ENCODE measurements at regions not wholly inside any gene's neighbourhood (a gene's known extent, or its start where the extent isn't known, plus 50 kb on each side); places are given as distances from the start of the nearest gene placed in this dataset.
A peak's percentile ranks its signal among the peaks of the same experiment; 100 is the strongest.

GRCh38 chr9:126204708-126205225 lies 121.9 kb upstream of the MVB12B start:
- Histone ChIP-seq H3K27me3 (ENCODE audit: control insufficient read depth in 2 of 2, insufficient read depth in 2 of 2, low read length in 2 of 2) (no peaks in the 10 kb centered on the region; a peak in 1 of 5 replicates), H2AFZ (ENCODE audit: low read depth, low read length) (no peak overlapping the region), H3K9me3 (replicated peaks; ENCODE audit: control insufficient read depth, insufficient read depth, low read depth, low read length) (no peaks in the 10 kb centered on the region; the same call in none of the 2 replicates), H3K9me1 (ENCODE audit: control insufficient read depth, insufficient read depth, low read length) (no peaks in the 10 kb centered on the region), H3K4me2 (ENCODE audit: insufficient read depth, low read length) (no peak overlapping the region), H4K20me1 (replicated peaks; ENCODE audit: control insufficient read depth, insufficient read depth, low read length) (no peaks in the 10 kb centered on the region), H3K27ac (ENCODE audit: extremely low read depth, low read depth, low read length) (no peak overlapping the region), H3K4me1 (replicated peaks in 1 of 2; ENCODE audit: control insufficient read depth in 2 of 2, insufficient read depth in 2 of 2, low read length in 2 of 2) (no peaks in the 10 kb centered on the region), H3K36me3 (ENCODE audit: control insufficient read depth, insufficient read depth, low read length) (no peaks in the 10 kb centered on the region), H3K9ac (ENCODE audit: insufficient read depth in 1 of 2, low read depth in 2 of 2, low read length in 2 of 2) (no peak overlapping the region), H3K4me3 (no peak overlapping the region), H3K79me2 (ENCODE audit: control insufficient read depth, insufficient read depth, low read length) (no peaks in the 10 kb centered on the region)
- BruUV-seq (replicated peaks), result no TSS peak
- FAIRE-seq, result peak; percentile 73
- ChIA-PET POLR2A (no interaction called here), CTCF (ENCODE audit: low intra/inter-chr PET ratio) (no interaction called here)
- in situ Hi-C loops (cut with MboI) (no loop called here), intact Hi-C loops (cut with micrococcal nuclease) (no loop called here)
- DNase-seq (ENCODE audit: extremely low read depth in 1 of 4, low spot score in 3 of 4), result no peak
- ATAC-seq, result no peak
- TF ChIP-seq CBX1 (IDR thresholded peaks at IDR 0.05; ENCODE audit: low read depth) (0 out of 2 replicates have a peak, but pooled peaks have one; percentile 42), ZNF717 (CRISPR knock-in tag; IDR thresholded peaks at IDR 0.05) (no peak), NEUROD1 (IDR thresholded peaks at IDR 0.05; ENCODE audit: borderline replicate concordance, low read depth, low read length, partially characterized antibody) (no peak), TAF1 (IDR thresholded peaks at IDR 0.05; ENCODE audit: control insufficient read depth, extremely low read depth, insufficient read depth, low read length, severe bottlenecking) (no peak), GTF2F1 (IDR thresholded peaks at IDR 0.05; ENCODE audit: low read depth, low read length) (no peak), POLR2A (conservative IDR thresholded peaks at IDR 0.05) (no peak), RERE (CRISPR knock-in tag; IDR thresholded peaks at IDR 0.05; ENCODE audit: borderline replicate concordance) (no peak)
- TF ChIP-seq, protein P1, sequence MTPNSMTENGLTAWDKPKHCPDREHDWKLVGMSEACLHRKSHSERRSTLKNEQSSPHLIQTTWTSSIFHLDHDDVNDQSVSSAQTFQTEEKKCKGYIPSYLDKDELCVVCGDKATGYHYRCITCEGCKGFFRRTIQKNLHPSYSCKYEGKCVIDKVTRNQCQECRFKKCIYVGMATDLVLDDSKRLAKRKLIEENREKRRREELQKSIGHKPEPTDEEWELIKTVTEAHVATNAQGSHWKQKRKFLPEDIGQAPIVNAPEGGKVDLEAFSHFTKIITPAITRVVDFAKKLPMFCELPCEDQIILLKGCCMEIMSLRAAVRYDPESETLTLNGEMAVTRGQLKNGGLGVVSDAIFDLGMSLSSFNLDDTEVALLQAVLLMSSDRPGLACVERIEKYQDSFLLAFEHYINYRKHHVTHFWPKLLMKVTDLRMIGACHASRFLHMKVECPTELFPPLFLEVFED (CRISPR knock-in tag; conservative IDR thresholded peaks at IDR 0.05), result 0 out of 2 replicates have a peak, but pooled peaks have one; percentile 6
- WGBS (ENCODE audit: insufficient coverage, low coverage, missing lambda C conversion rate), result 6% methylated on average over 2 of the region's 2 CpGs

Measured in K562 (cell line).